Gastroesophageal sphincter (tissue), 3 donors: ENCODE measurements at regions not wholly inside any gene's neighbourhood (a gene's known extent, or its start where the extent isn't known, plus 50 kb on each side); places are given as distances from the start of the nearest gene placed in this dataset.

Experiments used
- EP300 ChIP-seq: sonication (generic); formaldehyde crosslinking; IDR thresholded peaks from one replicate; pipeline ENCODE4 v1.6.1; 2017; ENCODE audit warnings: antibody characterized with exemption, mild to moderate bottlenecking
- POLR2A ChIP-seq, 2 donors: fragments of 450-650 bp; IDR thresholded peaks; one replicate each; pipeline ENCODE4 v1.6.1; 2017; ENCODE audit warnings: antibody characterized with exemption in 2 of 2, mild to moderate bottlenecking in 2 of 2, moderate library complexity in 1 of 2
- TF ChIP-seq, protein P1 (sequence below), 4 experiments: fragments of 200-600 bp in 2 of 4; fragments of 450-650 bp in 2 of 4; sonication (generic) in 1 of 4; IDR thresholded peaks; one replicate each; pipeline ENCODE4 v1.5.1; 2017 to 2019; ENCODE audit warnings: antibody characterized with exemption in 4 of 4, mild to moderate bottlenecking in 2 of 4, moderate library complexity in 2 of 4

DNA sequence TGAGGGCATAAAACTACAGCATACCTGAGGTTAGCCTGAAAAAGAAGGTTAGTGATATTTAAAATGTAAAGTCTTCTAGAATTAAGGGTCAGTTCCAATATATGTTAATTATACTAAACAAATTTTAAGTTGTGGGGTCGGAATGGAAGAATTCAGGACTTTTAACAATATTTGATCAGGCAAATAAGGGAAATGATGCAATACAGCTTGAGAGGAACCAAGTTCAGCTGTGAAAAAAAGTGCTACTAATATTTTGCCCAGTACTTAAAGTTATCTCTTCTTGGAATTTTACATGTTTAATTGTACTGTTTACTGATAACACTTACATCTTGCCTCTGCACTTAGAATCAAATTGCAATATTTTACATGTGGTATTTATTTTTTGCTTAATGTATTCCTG, 345.5 kb upstream of the CWC22 start:
- TF ChIP-seq POLR2A (IDR thresholded peaks at IDR 0.05) (no peak), EP300 (no peak)
- TF ChIP-seq, protein P1, sequence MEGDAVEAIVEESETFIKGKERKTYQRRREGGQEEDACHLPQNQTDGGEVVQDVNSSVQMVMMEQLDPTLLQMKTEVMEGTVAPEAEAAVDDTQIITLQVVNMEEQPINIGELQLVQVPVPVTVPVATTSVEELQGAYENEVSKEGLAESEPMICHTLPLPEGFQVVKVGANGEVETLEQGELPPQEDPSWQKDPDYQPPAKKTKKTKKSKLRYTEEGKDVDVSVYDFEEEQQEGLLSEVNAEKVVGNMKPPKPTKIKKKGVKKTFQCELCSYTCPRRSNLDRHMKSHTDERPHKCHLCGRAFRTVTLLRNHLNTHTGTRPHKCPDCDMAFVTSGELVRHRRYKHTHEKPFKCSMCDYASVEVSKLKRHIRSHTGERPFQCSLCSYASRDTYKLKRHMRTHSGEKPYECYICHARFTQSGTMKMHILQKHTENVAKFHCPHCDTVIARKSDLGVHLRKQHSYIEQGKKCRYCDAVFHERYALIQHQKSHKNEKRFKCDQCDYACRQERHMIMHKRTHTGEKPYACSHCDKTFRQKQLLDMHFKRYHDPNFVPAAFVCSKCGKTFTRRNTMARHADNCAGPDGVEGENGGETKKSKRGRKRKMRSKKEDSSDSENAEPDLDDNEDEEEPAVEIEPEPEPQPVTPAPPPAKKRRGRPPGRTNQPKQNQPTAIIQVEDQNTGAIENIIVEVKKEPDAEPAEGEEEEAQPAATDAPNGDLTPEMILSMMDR (IDR thresholded peaks at IDR 0.05): no peak
